ENCODE measurements at regions not wholly inside any gene's neighbourhood (a gene's known extent, or its start where the extent isn't known, plus 50 kb on each side); places are given as distances from the start of the nearest gene placed in this dataset.

GRCh38 chr12:103086471-103086870 lies 129.0 kb downstream of the ASCL1 start:
- H3K36me3 ChIP-seq (ENCODE audit: control insufficient read depth in 2 of 3, insufficient read depth in 3 of 3, low read length in 3 of 3), result no peaks in the 10 kb centered on the region
- no peaks in the 10 kb centered on the region for H3K9me3 ChIP-seq (ENCODE audit: control insufficient read depth in 2 of 3, insufficient read depth in 1 of 3, low read length in 3 of 3)
- intact Hi-C loops (cut with DNase I), result no loop called here
- H3K27me3 ChIP-seq (ENCODE audit: control insufficient read depth, insufficient read depth, low read length), result no peaks in the 10 kb centered on the region
- TF ChIP-seq CTCF (IDR thresholded peaks at IDR 0.05; ENCODE audit: borderline replicate concordance, extremely low read depth, insufficient read depth), result no peak
- H3K4me3 ChIP-seq (ENCODE audit: low read length in 3 of 3), result no peak overlapping the region
- no peak overlapping the region for H3K27ac ChIP-seq (ENCODE audit: low read depth in 2 of 2, low read length in 2 of 2)
- FAIRE-seq (no peak), DNase-seq (no peak)
- H3K4me1 ChIP-seq (ENCODE audit: control insufficient read depth in 2 of 3, insufficient read depth in 2 of 3, low read depth in 1 of 3, low read length in 3 of 3), result no peaks in the 10 kb centered on the region
- no peak overlapping the region for H3K9ac ChIP-seq (ENCODE audit: low read length in 3 of 3)

GRCh38 chr12:103093499-103094106 lies 136.1 kb downstream of the ASCL1 start:
- no peak for FAIRE-seq
- no peaks in the 10 kb centered on the region for H3K36me3 ChIP-seq (ENCODE audit: control insufficient read depth in 2 of 3, insufficient read depth in 3 of 3, low read length in 3 of 3)
- no peaks in the 10 kb centered on the region for H3K27me3 ChIP-seq (ENCODE audit: control insufficient read depth, insufficient read depth, low read length)
- H3K27ac ChIP-seq (ENCODE audit: low read depth in 2 of 2, low read length in 2 of 2), result no peak overlapping the region
- H3K4me3 ChIP-seq (ENCODE audit: low read length in 3 of 3), result no peak overlapping the region
- H3K4me1 ChIP-seq (ENCODE audit: control insufficient read depth in 2 of 3, insufficient read depth in 2 of 3, low read depth in 1 of 3, low read length in 3 of 3), result no peaks in the 10 kb centered on the region
- no peak for DNase-seq
- H3K9ac ChIP-seq (ENCODE audit: low read length in 3 of 3), result no peak overlapping the region
- intact Hi-C loops (cut with DNase I), result no loop called here
- H3K9me3 ChIP-seq (ENCODE audit: control insufficient read depth in 2 of 3, insufficient read depth in 1 of 3, low read length in 3 of 3), result no peaks in the 10 kb centered on the region
- TF ChIP-seq CTCF (IDR thresholded peaks at IDR 0.05; ENCODE audit: borderline replicate concordance, extremely low read depth, insufficient read depth), result no peak

- Histone ChIP-seq H3K9ac (ENCODE audit: low read length in 3 of 3) (no peak overlapping the region), H3K27me3 (ENCODE audit: control insufficient read depth, insufficient read depth, low read length) (no peaks in the 10 kb centered on the region), H3K4me1 (ENCODE audit: control insufficient read depth in 2 of 3, insufficient read depth in 2 of 3, low read depth in 1 of 3, low read length in 3 of 3) (no peaks in the 10 kb centered on the region), H3K4me3 (ENCODE audit: low read length in 3 of 3) (no peak overlapping the region), H3K36me3 (ENCODE audit: control insufficient read depth in 2 of 3, insufficient read depth in 3 of 3, low read length in 3 of 3) (no peaks in the 10 kb centered on the region), H3K9me3 (ENCODE audit: control insufficient read depth in 2 of 3, insufficient read depth in 1 of 3, low read length in 3 of 3) (no peaks in the 10 kb centered on the region), H3K27ac (ENCODE audit: low read depth in 2 of 2, low read length in 2 of 2) (no peak overlapping the region)
- intact Hi-C loops (cut with DNase I), result no loop called here
- DNase-seq (no peak), FAIRE-seq (no peak)
- TF ChIP-seq CTCF (IDR thresholded peaks at IDR 0.05; ENCODE audit: borderline replicate concordance, extremely low read depth, insufficient read depth), result no peak
Measured at GRCh38 chr12:103097496-103097895, 140.0 kb downstream of the ASCL1 start.
